ENCODE measurements at regions not wholly inside any gene's neighbourhood (a gene's known extent, or its start where the extent isn't known, plus 50 kb on each side); places are given as distances from the start of the nearest gene placed in this dataset.

- TF ChIP-seq POLR2AphosphoS5 (IDR thresholded peaks at IDR 0.05; ENCODE audit: insufficient read depth in 1 of 2, low read depth in 1 of 2), result no peak
- intact Hi-C loops (cut with DNase I), result no loop called here
- no peaks in the 10 kb centered on the region for H3K9me3 ChIP-seq
- no peak overlapping the region for H3K27ac ChIP-seq
- DNase-seq (ENCODE audit: extremely low spot score in 2 of 2), result no peak
- H3K36me3 ChIP-seq, result no peaks in the 10 kb centered on the region
- no peaks in the 10 kb centered on the region for H3K4me1 ChIP-seq
- H3K4me3 ChIP-seq, result no peak overlapping the region
- H3K27me3 ChIP-seq, result no peaks in the 10 kb centered on the region
These were observed 258.1 kb upstream of the EPHA7 start for GRCh38 chr6:93677264-93677965.

- Histone ChIP-seq H3K9me3 (no peaks in the 10 kb centered on the region), H3K4me3 (no peak overlapping the region), H3K36me3 (no peaks in the 10 kb centered on the region), H3K27ac (no peak overlapping the region), H3K27me3 (no peaks in the 10 kb centered on the region), H3K4me1 (no peaks in the 10 kb centered on the region)
- intact Hi-C loops (cut with DNase I), result no loop called here
- no peak for DNase-seq (ENCODE audit: extremely low spot score in 2 of 2)
- TF ChIP-seq CTCF (IDR thresholded peaks at IDR 0.05) (no peak), POLR2AphosphoS5 (IDR thresholded peaks at IDR 0.05; ENCODE audit: insufficient read depth in 1 of 2, low read depth in 1 of 2) (no peak), POLR2A (IDR thresholded peaks at IDR 0.05) (no peak)
These were observed 257.2 kb upstream of the EPHA7 start for GRCh38 chr6:93676581-93676980.

- no peaks in the 10 kb centered on the region for H3K27me3 ChIP-seq
- DNase-seq (ENCODE audit: extremely low spot score in 2 of 2), result no peak
- intact Hi-C loops (cut with DNase I), result no loop called here
- H3K9me3 ChIP-seq, result no peaks in the 10 kb centered on the region
- H3K36me3 ChIP-seq, result no peaks in the 10 kb centered on the region
- H3K4me1 ChIP-seq, result no peaks in the 10 kb centered on the region
- H3K27ac ChIP-seq, result no peak overlapping the region
- no peak overlapping the region for H3K4me3 ChIP-seq
- TF ChIP-seq POLR2AphosphoS5 (IDR thresholded peaks at IDR 0.05; ENCODE audit: insufficient read depth in 1 of 2, low read depth in 1 of 2) (no peak), CTCF (IDR thresholded peaks at IDR 0.05) (no peak), POLR2A (IDR thresholded peaks at IDR 0.05) (no peak)
These were observed 256.6 kb upstream of the EPHA7 start for GRCh38 chr6:93675856-93676417.

GRCh38 chr6:93663111-93663510, 243.8 kb upstream of the EPHA7 start:
- no peak for DNase-seq (ENCODE audit: extremely low spot score in 2 of 2)
- intact Hi-C loops (cut with DNase I), result no loop called here
- Histone ChIP-seq H3K36me3 (no peaks in the 10 kb centered on the region), H3K27ac (no peak overlapping the region), H3K27me3 (no peaks in the 10 kb centered on the region), H3K4me3 (no peak overlapping the region), H3K4me1 (no peaks in the 10 kb centered on the region), H3K9me3 (no peaks in the 10 kb centered on the region)
- TF ChIP-seq CTCF (IDR thresholded peaks at IDR 0.05), result no peak
- no peak for TF ChIP-seq POLR2AphosphoS5 (IDR thresholded peaks at IDR 0.05; ENCODE audit: insufficient read depth in 1 of 2, low read depth in 1 of 2)

- no peaks in the 10 kb centered on the region for H3K4me1 ChIP-seq
- intact Hi-C loops (cut with DNase I), result no loop called here
- no peaks in the 10 kb centered on the region for H3K36me3 ChIP-seq
- no peak overlapping the region for H3K27ac ChIP-seq
- TF ChIP-seq CTCF (IDR thresholded peaks at IDR 0.05) (no peak), POLR2AphosphoS5 (IDR thresholded peaks at IDR 0.05; ENCODE audit: insufficient read depth in 1 of 2, low read depth in 1 of 2) (no peak), POLR2A (IDR thresholded peaks at IDR 0.05) (no peak)
- no peak for DNase-seq (ENCODE audit: extremely low spot score in 2 of 2)
- no peaks in the 10 kb centered on the region for H3K27me3 ChIP-seq
- H3K4me3 ChIP-seq, result no peak overlapping the region
- H3K9me3 ChIP-seq, result peaks cover 3% of the 10 kb centered on the region
These were observed 235.2 kb upstream of the EPHA7 start for GRCh38 chr6:93654548-93654947.
